ENCODE measurements at regions not wholly inside any gene's neighbourhood (a gene's known extent, or its start where the extent isn't known, plus 50 kb on each side); places are given as distances from the start of the nearest gene placed in this dataset.
"Not testable (repeated sequence)": the region's sequence is repeated elsewhere in the genome, so short reads cannot be mapped to it uniquely, and the experiment has no call there.

DNA sequence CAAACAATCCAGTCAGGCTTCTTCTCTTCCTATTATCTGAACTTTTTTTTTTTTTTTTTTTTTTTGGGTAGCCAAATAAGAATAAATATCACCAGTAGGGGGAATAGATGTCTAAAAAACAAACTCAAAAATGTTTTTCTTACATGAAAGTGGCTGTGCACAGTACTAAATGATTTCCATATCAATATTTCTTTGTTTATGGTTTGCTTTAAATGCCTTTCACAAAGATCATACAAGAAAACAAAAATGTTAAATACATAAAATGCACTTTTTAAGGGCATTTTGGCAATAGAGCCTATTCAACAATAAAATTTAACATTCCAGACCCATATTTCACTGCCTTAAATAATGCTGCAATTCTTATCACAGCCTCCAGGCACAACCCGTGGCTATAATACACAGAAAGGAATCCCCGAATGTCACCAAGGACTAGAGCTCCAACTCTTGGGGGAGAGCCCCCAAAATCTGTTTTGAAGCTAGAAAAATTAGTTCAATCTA lies 91.1 kb upstream of the TBCA start:
- Histone ChIP-seq H3K4me3 (no peak overlapping the region), H3K36me3 (no peaks in the 10 kb centered on the region), H3K27me3 (no peaks in the 10 kb centered on the region), H3K9me3 (no peaks in the 10 kb centered on the region), H3K4me1 (no peaks in the 10 kb centered on the region), H3K27ac (no peak overlapping the region)
- DNase-seq (ENCODE audit: extremely low spot score in 2 of 2): no peak
- intact Hi-C loops (cut with DNase I): no loop called here
- TF ChIP-seq POLR2AphosphoS5 (IDR thresholded peaks at IDR 0.05; ENCODE audit: insufficient read depth in 1 of 2, low read depth in 1 of 2): no peak
- peak in 1 of 3 experiments; percentile 18 for TF ChIP-seq CTCF (IDR thresholded peaks at IDR 0.05)
- no peak for TF ChIP-seq POLR2A (IDR thresholded peaks at IDR 0.05)

GRCh38 chr5:77866198-77866597 lies 90.1 kb upstream of the TBCA start:
- no peak overlapping the region for H3K27ac ChIP-seq

DNA sequence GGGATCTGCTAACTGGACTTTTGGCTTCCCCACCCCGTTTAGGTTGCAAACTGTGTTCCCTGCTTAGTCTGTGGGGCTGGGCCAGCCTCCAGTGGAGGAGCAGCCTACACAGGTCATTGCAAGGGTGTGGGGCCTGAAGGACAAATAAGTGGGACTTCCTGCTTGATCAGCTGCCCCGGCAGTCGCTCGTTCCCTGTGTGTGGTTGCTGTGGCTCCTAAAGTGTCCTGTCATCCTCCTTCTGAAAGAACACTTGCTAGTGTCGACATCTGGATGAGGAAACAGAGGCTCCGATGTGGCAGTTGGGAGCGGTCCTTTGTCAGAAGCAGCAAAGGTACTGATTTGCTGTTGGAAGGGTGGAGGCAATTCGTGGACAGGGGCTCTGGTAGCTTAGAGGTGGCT lies 88.9 kb upstream of the TBCA start:
- no peaks in the 10 kb centered on the region for H3K9me3 ChIP-seq
- DNase-seq (ENCODE audit: extremely low spot score in 2 of 2): no peak
- TF ChIP-seq POLR2AphosphoS5 (IDR thresholded peaks at IDR 0.05; ENCODE audit: insufficient read depth in 1 of 2, low read depth in 1 of 2): no peak
- no peak for TF ChIP-seq POLR2A (IDR thresholded peaks at IDR 0.05)
- TF ChIP-seq CTCF (IDR thresholded peaks at IDR 0.05): no peak
- no peaks in the 10 kb centered on the region for H3K4me1 ChIP-seq
- H3K36me3 ChIP-seq: no peaks in the 10 kb centered on the region
- intact Hi-C loops (cut with DNase I): no loop called here
- no peaks in the 10 kb centered on the region for H3K27me3 ChIP-seq
- no peak overlapping the region for H3K27ac ChIP-seq
- no peak overlapping the region for H3K4me3 ChIP-seq

More at GRCh38 chr5:77866198-77866597, 90.1 kb upstream of the TBCA start:
- DNase-seq (ENCODE audit: extremely low spot score in 2 of 2): no peak
- Histone ChIP-seq H3K36me3 (no peaks in the 10 kb centered on the region), H3K4me1 (no peaks in the 10 kb centered on the region), H3K9me3 (no peaks in the 10 kb centered on the region), H3K4me3 (no peak overlapping the region), H3K27me3 (no peaks in the 10 kb centered on the region)
- intact Hi-C loops (cut with DNase I): no loop called here
- TF ChIP-seq POLR2A (IDR thresholded peaks at IDR 0.05): no peak

DNA sequence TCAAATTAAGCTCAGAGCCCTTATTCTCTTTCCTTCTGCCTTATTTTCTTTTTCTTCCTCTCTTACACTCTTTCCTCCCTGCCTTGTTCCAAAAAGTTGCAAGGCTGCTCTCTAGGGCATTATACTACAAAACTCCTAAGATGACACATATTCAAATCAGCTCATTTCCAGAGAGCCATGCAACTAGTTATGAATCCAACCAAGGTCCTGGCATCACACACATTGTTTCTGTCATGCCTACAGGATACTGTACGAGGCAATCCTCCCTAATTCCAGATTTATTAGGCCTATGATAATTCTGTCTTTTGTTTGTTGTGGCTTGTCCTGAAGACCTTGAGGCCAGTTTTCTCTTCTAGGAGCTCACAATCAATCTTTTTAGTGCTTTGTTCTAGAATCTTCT lies 87.0 kb upstream of the TBCA start:
- TF ChIP-seq POLR2AphosphoS5 (IDR thresholded peaks at IDR 0.05; ENCODE audit: insufficient read depth in 1 of 2, low read depth in 1 of 2): no peak
- TF ChIP-seq CTCF (IDR thresholded peaks at IDR 0.05): no peak
- no peaks in the 10 kb centered on the region for H3K27me3 ChIP-seq
- no peaks in the 10 kb centered on the region for H3K4me1 ChIP-seq
- H3K4me3 ChIP-seq: no peak overlapping the region
- intact Hi-C loops (cut with DNase I): no loop called here
- DNase-seq (ENCODE audit: extremely low spot score in 2 of 2): no peak
- H3K9me3 ChIP-seq: no peaks in the 10 kb centered on the region
- no peaks in the 10 kb centered on the region for H3K36me3 ChIP-seq
- no peak overlapping the region for H3K27ac ChIP-seq

GRCh38 chr5:77861576-77861975 lies 85.4 kb upstream of the TBCA start:
- DNase-seq (ENCODE audit: extremely low spot score in 2 of 2): no peak
- intact Hi-C loops (cut with DNase I): no loop called here
- Histone ChIP-seq H3K4me3 (no peak overlapping the region), H3K27ac (no peak overlapping the region), H3K36me3 (no peaks in the 10 kb centered on the region), H3K27me3 (no peaks in the 10 kb centered on the region), H3K9me3 (no peaks in the 10 kb centered on the region), H3K4me1 (no peaks in the 10 kb centered on the region)
- no peak for TF ChIP-seq CTCF (IDR thresholded peaks at IDR 0.05)
- TF ChIP-seq POLR2AphosphoS5 (IDR thresholded peaks at IDR 0.05; ENCODE audit: insufficient read depth in 1 of 2, low read depth in 1 of 2): no peak
- TF ChIP-seq POLR2A (IDR thresholded peaks at IDR 0.05): no peak

DNA sequence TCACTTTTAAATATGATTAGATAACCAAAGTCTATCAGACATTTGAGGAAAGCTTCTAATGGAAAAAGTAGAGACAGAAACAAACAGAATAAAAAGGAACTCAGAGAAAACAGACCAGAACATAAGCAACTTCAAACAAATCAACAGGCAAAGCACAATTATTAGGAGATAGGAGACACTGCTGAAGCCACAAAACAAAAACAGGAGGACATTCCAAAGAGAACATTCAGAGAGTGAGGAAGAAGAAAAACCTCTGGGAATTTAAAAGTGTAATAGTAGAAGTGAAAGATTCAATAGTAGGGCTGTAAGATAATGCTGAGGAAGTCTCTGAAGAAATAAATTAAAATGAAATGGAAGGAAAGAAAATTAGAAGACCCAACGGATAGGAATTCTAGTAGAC lies 83.2 kb upstream of the TBCA start:
- H3K36me3 ChIP-seq: no peaks in the 10 kb centered on the region
- no peaks in the 10 kb centered on the region for H3K4me1 ChIP-seq
- intact Hi-C loops (cut with DNase I): no loop called here
- DNase-seq (ENCODE audit: extremely low spot score in 2 of 2): no peak
- no peak overlapping the region for H3K4me3 ChIP-seq
- no peaks in the 10 kb centered on the region for H3K27me3 ChIP-seq
- no peaks in the 10 kb centered on the region for H3K9me3 ChIP-seq
- no peak overlapping the region for H3K27ac ChIP-seq
- TF ChIP-seq POLR2AphosphoS5 (IDR thresholded peaks at IDR 0.05; ENCODE audit: insufficient read depth in 1 of 2, low read depth in 1 of 2): no peak
- no peak for TF ChIP-seq CTCF (IDR thresholded peaks at IDR 0.05)

DNA sequence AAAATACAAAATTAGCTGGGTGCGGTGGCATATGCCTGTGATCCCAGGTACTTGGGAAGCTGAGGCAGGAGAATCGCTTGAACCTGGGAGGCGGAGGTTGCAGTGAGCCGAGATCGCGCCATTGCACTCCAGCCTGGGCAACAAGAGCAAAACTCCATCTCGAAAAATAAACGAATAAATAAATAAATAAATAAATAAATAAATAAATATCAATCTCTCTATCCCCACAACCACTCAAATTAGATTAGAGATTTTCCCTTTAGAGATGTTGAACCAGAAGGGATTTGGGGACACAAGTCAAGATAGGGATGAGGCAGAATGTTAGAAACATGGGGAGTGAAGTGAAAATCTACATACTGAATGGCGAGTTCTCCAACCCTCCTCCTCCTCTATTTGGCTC lies 82.5 kb upstream of the TBCA start:
- H3K36me3 ChIP-seq; DNase-seq (ENCODE audit: extremely low spot score in 2 of 2): not testable (repeated sequence)

More for the DNA sequence above, 82.5 kb upstream of the TBCA start:
- H3K27me3 ChIP-seq; H3K4me1 ChIP-seq; H3K4me3 ChIP-seq; H3K9me3 ChIP-seq; H3K27ac ChIP-seq; intact Hi-C loops (cut with DNase I): not testable (repeated sequence)

Measured in vagina (tissue), 2 donors.